ENCODE measurements at regions not wholly inside any gene's neighbourhood (a gene's known extent, or its start where the extent isn't known, plus 50 kb on each side); places are given as distances from the start of the nearest gene placed in this dataset.

DNA sequence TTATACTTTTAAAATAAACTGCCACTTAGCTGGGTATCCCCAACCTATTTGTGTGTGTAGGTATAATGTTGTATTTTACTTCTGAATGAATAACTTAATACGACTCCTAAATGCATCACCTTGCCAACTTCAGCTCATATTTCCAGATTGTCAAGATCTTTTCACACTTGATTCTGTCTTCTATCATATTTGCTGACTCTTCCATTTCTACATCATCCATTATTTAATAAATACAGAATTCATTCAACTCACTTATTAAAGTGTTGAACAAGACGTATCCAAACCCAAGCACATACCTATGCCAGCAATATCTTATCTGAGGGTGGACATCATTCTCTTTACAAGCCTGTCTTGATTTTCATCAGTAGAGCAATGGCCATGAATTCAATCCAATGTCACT lies 91.2 kb upstream of the FAM47C start:
- Histone ChIP-seq H2BK12ac (ENCODE audit: insufficient read length, low read depth, low read length) (no peak overlapping the region), H3K4me2 (ENCODE audit: insufficient read depth, insufficient read length, low read length) (no peak overlapping the region), H3K9ac (ENCODE audit: extremely low read depth, insufficient read length, low read length) (no peak overlapping the region), H3K27me3 (ENCODE audit: insufficient read depth, low read length) (no peaks in the 10 kb centered on the region), H2BK15ac (ENCODE audit: low read depth, low read length) (no peak overlapping the region), H3K14ac (ENCODE audit: insufficient read depth, low read length) (no peak overlapping the region), H3K56ac (ENCODE audit: insufficient read length, low read depth, low read length) (no peak overlapping the region), H2AK5ac (ENCODE audit: insufficient read length, low read length) (no peak overlapping the region), H3K9me3 (ENCODE audit: control insufficient read depth, low read depth, low read length) (no peaks in the 10 kb centered on the region), H2AFZ (ENCODE audit: low read length) (no peak overlapping the region), H3K27ac (ENCODE audit: insufficient read length, low read depth, low read length) (no peak overlapping the region), H3K79me1 (ENCODE audit: insufficient read depth, low read depth, low read length, poor library complexity, severe bottlenecking) (no peaks in the 10 kb centered on the region), H3K18ac (ENCODE audit: insufficient read length, low read depth, low read length) (no peak overlapping the region), H3K4ac (ENCODE audit: low read depth, low read length) (no peak overlapping the region), H3K23me2 (ENCODE audit: insufficient read length, low read depth, low read length, poor library complexity, severe bottlenecking) (no peaks in the 10 kb centered on the region), H2BK120ac (ENCODE audit: low read depth, low read length, poor library complexity, severe bottlenecking) (no peak overlapping the region), H4K91ac (ENCODE audit: insufficient read length, low read depth, low read length) (no peak overlapping the region), H4K8ac (replicated peaks; ENCODE audit: insufficient read length, low read depth, low read length) (no peak overlapping the region), H3T11ph (ENCODE audit: low read length) (no peak overlapping the region), H4K5ac (ENCODE audit: insufficient read length, low read depth, low read length) (no peak overlapping the region), H2BK20ac (ENCODE audit: low read depth, low read length, poor library complexity, severe bottlenecking) (no peak overlapping the region), H3K23ac (ENCODE audit: insufficient read length, low read depth, low read length) (no peak overlapping the region), H3K4me1 (ENCODE audit: insufficient read depth, low read length) (no peaks in the 10 kb centered on the region), H2BK5ac (ENCODE audit: insufficient read length, low read length) (no peak overlapping the region), H4K20me1 (ENCODE audit: control insufficient read depth, insufficient read depth, insufficient read length) (no peaks in the 10 kb centered on the region), H3K79me2 (ENCODE audit: insufficient read depth, low read length) (no peaks in the 10 kb centered on the region)
- Mint-ChIP-seq H3K4me3 (no peak overlapping the region), H3K4me1 (no peaks in the 10 kb centered on the region), H3K27ac (no peak overlapping the region), H3K36me3 (ENCODE audit: insufficient read depth in 1 of 3, low read depth in 3 of 3) (peaks cover 0 to 3% (median 0%) of the 10 kb centered on the region in 3 experiments; a peak in 1 of 7 replicates), H3K9me3 (peaks cover 52 to 65% of the 10 kb centered on the region in 2 experiments), H3K27me3 (ENCODE audit: low read depth) (no peaks in the 10 kb centered on the region)
- TF ChIP-seq, protein P1, sequence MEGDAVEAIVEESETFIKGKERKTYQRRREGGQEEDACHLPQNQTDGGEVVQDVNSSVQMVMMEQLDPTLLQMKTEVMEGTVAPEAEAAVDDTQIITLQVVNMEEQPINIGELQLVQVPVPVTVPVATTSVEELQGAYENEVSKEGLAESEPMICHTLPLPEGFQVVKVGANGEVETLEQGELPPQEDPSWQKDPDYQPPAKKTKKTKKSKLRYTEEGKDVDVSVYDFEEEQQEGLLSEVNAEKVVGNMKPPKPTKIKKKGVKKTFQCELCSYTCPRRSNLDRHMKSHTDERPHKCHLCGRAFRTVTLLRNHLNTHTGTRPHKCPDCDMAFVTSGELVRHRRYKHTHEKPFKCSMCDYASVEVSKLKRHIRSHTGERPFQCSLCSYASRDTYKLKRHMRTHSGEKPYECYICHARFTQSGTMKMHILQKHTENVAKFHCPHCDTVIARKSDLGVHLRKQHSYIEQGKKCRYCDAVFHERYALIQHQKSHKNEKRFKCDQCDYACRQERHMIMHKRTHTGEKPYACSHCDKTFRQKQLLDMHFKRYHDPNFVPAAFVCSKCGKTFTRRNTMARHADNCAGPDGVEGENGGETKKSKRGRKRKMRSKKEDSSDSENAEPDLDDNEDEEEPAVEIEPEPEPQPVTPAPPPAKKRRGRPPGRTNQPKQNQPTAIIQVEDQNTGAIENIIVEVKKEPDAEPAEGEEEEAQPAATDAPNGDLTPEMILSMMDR (conservative IDR thresholded peaks at IDR 0.05): no peak
- no CpG with 5 or more reads among the region's 2 CpGs for WGBS (ENCODE audit: extremely low coverage, insufficient read length, low lambda C conversion rate)
- DNase-seq: no peak

Data from H9 (cell line).